ENCODE measurements at regions not wholly inside any gene's neighbourhood (a gene's known extent, or its start where the extent isn't known, plus 50 kb on each side); places are given as distances from the start of the nearest gene placed in this dataset.
A peak's percentile ranks its signal among the peaks of the same experiment; 100 is the strongest.

- peak in 1 of 2 donors; percentile 52 for DNase-seq
Measured at GRCh38 chr2:64859312-64860212, 129.6 kb upstream of the SLC1A4 start.

DNA sequence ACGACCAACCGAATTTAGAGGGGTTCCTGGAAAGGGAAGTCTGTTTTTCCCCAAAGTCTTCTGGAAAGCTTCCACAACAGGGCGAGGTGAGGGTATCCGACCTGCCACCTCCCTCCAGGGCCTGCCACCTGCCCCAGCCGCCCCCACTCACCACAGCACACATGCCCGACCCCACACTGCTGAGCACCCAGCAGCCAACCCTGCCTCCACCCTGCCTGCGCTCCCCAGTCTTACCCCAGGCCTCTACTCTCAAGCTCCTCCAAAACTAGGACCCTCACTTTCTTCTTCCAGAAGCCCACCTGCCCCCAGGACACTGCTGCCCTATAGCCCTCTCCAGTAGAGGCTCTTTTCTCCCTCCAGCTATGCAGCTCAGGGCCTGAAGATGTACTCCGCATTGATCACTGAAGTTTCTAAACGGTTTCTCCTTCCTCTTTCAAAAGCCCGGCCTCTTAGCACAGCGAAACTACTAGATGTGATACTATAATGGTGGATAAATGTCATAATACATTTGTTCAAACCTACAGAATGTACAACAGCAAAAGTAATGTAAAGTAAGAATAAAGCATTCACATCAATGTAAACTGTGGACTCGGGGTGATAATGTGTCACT is 128.8 kb upstream of the SLC1A4 start:
- no peak for DNase-seq

DNA sequence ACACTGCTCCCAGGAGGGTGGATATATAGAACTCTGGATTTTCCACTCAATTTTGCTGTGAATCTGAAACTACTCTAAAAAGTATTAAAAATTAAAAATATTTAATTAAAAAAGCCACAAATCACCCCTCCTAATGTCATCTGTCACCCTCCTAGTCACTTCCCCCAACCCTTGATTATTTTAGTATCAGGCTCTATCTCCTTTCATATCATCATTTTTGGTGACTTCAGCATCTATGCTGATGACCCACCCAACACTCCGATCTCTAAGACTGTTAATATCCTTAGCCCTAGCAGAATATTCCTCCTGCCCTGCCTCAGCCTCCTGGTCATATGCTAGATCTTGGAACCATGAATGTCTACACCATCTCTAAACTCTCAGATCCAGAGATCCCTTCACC is 128.3 kb upstream of the SLC1A4 start:
- DNase-seq: no peak

DNA sequence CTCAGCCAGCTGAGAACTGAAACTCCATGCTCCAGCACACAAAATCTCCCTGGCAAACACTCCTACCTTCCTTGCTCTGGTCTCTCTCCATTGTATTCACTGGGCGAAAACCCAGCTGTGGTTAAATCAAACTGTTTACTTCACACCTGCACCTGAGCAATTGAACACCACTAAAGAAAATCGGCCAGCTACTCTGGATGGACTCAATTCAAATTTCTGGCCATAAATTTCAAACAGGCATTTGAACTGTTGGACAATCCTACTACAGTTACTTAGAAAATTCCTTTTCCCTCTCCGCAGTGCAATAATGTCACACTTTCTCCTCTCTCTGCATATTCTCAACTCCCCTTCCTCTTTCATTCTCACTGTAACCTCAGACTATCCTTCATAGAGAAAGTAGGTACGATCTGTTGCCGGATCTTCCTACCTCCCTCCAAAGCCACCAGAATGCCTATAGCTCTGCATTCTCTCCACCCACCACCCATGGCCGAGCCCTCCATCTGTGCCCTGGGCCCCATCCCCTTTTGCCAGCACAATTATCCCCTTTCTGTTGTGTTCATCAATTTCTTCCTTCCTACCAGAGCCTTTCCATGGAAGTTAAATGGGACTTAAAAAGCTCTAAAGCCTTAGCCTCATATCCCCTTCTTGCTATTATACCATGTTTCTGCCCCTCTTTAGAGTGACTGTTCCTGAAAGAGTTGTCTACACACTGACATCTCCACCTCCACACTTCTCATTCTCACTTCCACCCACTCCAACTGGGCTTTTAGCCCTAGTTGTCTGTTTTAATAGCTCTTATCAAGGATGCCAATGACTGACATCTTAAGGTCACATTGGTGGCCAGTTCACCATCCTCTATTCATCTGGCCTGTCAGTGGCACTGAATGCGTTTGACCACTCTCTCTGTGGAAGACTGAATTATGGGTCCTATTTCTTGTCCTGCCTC is 127.5 kb upstream of the SLC1A4 start:
- DNase-seq: no peak

DNA sequence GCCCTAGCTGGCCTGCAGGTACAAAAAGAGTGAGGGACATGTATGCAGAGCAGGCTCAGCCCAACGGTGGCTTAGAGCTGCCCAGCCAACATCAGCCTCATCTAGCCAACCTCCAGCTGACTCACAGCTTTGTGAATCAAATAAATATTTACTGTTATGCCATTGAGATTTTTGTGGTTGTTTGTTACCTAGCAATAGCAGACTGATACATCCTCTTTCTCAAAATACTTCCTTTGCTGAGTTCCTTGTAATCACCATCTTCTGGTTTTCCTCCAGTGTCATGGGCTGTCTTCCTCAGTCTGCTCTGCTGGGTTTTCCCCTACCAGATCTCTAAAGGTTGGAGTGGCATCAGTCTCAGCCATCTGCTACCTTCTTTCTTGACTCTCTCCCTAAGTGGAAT is 126.6 kb upstream of the SLC1A4 start:
- peak in 1 of 2 donors; percentile 64 for DNase-seq

DNA sequence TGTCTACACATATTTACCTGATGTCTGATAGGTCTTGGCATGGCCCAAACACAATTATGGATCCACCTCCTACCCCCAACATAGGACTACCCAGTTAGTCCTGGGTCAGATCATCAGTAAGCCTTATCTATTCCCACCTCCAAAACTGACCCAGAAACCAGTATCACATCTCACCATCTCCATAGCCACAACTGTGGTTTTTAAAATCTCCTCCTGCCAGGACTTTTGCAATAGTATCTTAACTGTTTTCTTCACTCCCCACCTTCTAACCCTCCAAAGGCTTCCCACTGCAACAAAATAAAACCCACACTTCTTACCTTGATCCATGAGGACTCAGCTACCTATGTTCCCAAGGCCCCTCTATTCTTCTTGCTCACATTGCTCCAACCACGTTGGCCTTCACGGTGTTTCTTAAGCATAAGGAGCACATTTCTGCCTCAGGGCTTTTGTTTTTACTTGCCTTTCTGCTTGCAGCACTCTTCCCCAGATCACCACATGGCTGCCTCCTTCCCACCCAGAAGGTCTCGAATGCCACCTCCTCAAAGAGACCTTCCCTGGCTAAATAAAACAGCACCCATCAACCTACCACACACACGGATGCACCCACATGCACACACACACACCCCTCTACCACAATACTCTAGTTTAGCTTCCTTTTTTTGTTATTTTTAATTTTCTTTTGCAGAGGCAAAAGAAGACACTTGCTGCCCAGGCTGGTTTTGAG is 125.9 kb upstream of the SLC1A4 start:
- no peak for DNase-seq

DNA sequence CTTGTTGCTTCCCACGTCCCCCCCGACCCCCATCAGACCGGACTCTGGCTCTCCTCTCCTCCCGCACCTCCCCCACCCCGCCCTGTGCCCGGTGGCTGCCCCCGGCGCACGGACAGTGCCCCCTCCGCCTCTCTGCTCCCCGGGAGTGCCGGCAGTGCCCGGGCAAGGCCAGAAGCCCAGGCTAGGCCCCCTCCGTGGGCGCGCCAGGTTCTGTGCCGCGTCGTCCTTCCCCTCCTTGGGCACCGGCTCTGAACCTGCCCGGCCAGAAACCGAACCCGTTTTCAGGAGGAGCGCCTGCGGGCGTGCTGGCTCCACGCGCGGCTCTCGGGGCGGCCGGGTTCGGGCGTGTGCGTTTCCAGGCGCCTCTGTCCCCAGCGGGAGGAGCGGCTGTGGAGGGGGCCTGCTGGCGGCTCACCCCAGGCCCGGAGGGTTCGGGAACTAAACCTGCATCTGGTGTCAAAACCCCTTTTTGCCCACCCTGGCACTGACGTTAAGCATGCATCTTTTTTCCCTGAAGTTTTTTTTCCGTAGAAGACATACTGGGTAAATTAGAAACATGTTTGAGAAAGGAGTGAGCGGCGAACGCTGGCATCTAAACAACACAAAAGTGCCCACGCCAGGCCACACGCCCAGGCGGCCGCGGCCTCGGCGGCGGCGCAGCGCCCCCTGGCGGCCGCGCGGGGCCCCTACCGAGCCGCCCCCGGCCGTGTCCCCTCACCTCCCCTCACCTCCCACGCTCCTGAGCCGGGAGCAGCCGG is 123.9 kb upstream of the SLC1A4 start:
- DNase-seq: peak; percentile 69 to 73

GRCh38 chr2:64865831-64866345 is 123.3 kb upstream of the SLC1A4 start:
- DNase-seq: no peak

GRCh38 chr2:64866797-64867196 is 122.4 kb upstream of the SLC1A4 start:
- no peak for DNase-seq

DNA sequence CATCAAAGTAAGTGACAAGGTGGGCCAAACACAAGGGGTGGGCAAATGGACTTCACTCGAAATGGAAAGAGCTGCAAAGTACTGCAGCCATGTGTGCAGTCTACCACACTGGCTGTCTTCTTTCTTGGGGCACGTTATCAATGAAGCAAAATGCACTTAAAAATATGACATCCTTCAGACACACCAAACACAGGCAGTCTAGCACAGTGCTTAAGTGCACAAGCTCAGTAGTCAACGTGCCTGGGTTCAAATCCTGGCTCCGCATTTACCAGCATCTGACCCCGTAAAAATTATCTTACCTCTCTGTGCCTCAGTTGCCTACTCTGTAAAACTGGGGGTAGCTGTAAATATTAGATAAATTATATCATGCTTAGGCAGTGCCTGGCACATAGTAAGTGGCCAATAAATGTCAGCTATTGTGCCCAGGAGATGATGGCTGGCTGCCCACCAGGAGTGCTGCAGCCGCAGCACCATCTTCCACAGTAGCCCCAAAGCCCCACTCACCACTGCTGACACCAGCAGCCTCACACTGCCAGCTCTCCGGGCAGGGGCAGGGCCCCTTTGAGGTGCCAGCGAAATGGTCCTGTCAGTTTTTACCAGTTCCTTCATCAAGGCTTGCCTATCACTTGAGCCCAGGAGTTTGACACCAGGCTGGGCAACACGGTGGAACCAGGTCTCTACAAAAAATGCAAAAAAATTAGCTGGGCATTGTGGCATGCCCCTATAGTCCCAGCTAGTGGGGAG is 121.8 kb upstream of the SLC1A4 start:
- no peak for DNase-seq

- no peak for DNase-seq
Measured at GRCh38 chr2:64869126-64869525, 120.1 kb upstream of the SLC1A4 start.

- DNase-seq: peak; percentile 75 to 81
Measured at GRCh38 chr2:64873472-64873924, 115.7 kb upstream of the SLC1A4 start.

GRCh38 chr2:64874593-64874992 is 114.6 kb upstream of the SLC1A4 start:
- DNase-seq: no peak

- DNase-seq: no peak
Measured at GRCh38 chr2:64875368-64875767, 113.8 kb upstream of the SLC1A4 start.

- no peak for DNase-seq
Measured at GRCh38 chr2:64876137-64876647, 113.0 kb upstream of the SLC1A4 start.

GRCh38 chr2:64879745-64880144 is 109.5 kb upstream of the SLC1A4 start:
- DNase-seq: no peak

DNA sequence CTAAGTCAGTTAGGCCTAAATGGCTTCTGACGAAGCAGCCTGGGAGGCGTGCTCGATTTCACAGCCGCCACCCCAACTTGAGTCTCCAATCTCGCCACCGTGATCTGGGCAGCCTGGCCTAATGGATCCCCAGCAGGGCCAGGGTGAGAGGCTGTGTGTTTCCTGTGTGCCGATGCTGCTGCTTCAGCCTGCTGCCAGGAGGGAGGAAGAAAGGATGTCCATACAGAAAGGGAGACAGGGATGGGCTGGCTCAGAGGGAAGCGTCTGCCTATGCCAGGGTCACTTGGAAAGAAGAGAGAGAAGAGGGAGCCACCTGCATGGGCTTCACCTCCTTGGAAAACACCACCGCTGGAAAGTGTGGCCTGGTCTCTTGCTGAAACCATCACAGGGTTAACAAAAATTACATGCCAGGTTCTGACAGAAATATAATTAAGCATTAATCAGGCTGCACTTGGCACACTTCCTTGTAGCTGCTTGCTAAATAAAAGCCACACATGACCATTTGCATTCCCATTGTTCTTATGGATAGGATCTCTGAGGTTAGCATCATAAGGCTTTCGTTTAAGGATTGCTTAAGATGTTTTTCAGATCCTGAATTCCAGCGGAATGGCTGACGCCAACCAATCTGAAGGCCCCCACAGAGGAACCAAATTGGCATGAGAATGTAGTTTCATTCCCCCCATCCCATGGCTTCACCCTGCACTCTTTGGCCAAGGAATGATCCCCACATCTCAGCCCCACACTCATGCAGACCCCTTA is 108.8 kb upstream of the SLC1A4 start:
- no peak for DNase-seq

- no peak for DNase-seq
Measured at GRCh38 chr2:64881037-64881492, 108.1 kb upstream of the SLC1A4 start.

- no peak for DNase-seq
Measured at GRCh38 chr2:64887565-64887964, 101.6 kb upstream of the SLC1A4 start.
